Caki2 (cell line): ENCODE measurements at regions not wholly inside any gene's neighbourhood (a gene's known extent, or its start where the extent isn't known, plus 50 kb on each side); places are given as distances from the start of the nearest gene placed in this dataset.
"Not testable (repeated sequence)": the region's sequence is repeated elsewhere in the genome, so short reads cannot be mapped to it uniquely, and the experiment has no call there.

Experiments
- DNase-seq: peaks from one replicate; pipeline ENCODE4 v3.0.0-alpha.2; 2015; ENCODE audit warnings: low read depth
- in situ Hi-C: cut with HindIII; loops from 2 replicates; pipeline ENCODE4 v1.10.0; 2016; ENCODE audit warnings: low sequenced_read_pairs, low pct_unique_long_range_greater_than_20kb, mixed read lengths

- in situ Hi-C loops = no loop called here
- no peak for DNase-seq
Observed at GRCh38 chr3:869269-869668, 223.6 kb upstream of the CNTN6 start.

GRCh38 chr3:869734-870133 is 223.1 kb upstream of the CNTN6 start:
- no peak for DNase-seq
- in situ Hi-C loops = no loop called here

- DNase-seq = no peak
- in situ Hi-C loops = no loop called here
Observed at GRCh38 chr3:871651-872050, 221.2 kb upstream of the CNTN6 start.

GRCh38 chr3:877001-877400 is 215.8 kb upstream of the CNTN6 start:
- no peak for DNase-seq
- in situ Hi-C loops = no loop called here

GRCh38 chr3:878746-879145 is 214.1 kb upstream of the CNTN6 start:
- in situ Hi-C loops = no loop called here
- DNase-seq = no peak

- in situ Hi-C loops = no loop called here
Observed at GRCh38 chr3:880371-880770, 212.5 kb upstream of the CNTN6 start.

GRCh38 chr3:882533-882932 is 210.3 kb upstream of the CNTN6 start:
- in situ Hi-C loops = no loop called here
- DNase-seq = peak; percentile 44

More at GRCh38 chr3:880371-880770, 212.5 kb upstream of the CNTN6 start:
- no peak for DNase-seq

- DNase-seq = no peak
- in situ Hi-C loops = no loop called here
Observed at GRCh38 chr3:901953-902778, 190.7 kb upstream of the CNTN6 start.

- DNase-seq = no peak
- in situ Hi-C loops = no loop called here
Observed at GRCh38 chr3:905217-905616, 187.6 kb upstream of the CNTN6 start.

GRCh38 chr3:906739-907138 is 186.1 kb upstream of the CNTN6 start:
- in situ Hi-C loops = no loop called here
- DNase-seq = no peak

GRCh38 chr3:908839-909238 is 184.0 kb upstream of the CNTN6 start:
- in situ Hi-C loops = no loop called here
- DNase-seq = peak; percentile 30

GRCh38 chr3:912717-913116 is 180.1 kb upstream of the CNTN6 start:
- in situ Hi-C loops = not testable (repeated sequence)
- DNase-seq = peak; percentile 80

- in situ Hi-C loops = no loop called here
- peak; percentile 66 for DNase-seq
Observed at GRCh38 chr3:923161-923910, 169.5 kb upstream of the CNTN6 start.

GRCh38 chr3:930866-931265 is 162.0 kb upstream of the CNTN6 start:
- in situ Hi-C loops = no loop called here
- DNase-seq = no peak

GRCh38 chr3:933326-933725 is 159.5 kb upstream of the CNTN6 start:
- DNase-seq = no peak
- in situ Hi-C loops = no loop called here

GRCh38 chr3:944786-945185 is 148.0 kb upstream of the CNTN6 start:
- DNase-seq = no peak
- in situ Hi-C loops = no loop called here

- DNase-seq = no peak
- in situ Hi-C loops = no loop called here
Observed at GRCh38 chr3:945738-946137, 147.1 kb upstream of the CNTN6 start.

GRCh38 chr3:952906-953305 is 139.9 kb upstream of the CNTN6 start:
- in situ Hi-C loops = no loop called here
- no peak for DNase-seq

GRCh38 chr3:963255-963654 is 129.6 kb upstream of the CNTN6 start:
- DNase-seq = no peak
- in situ Hi-C loops = no loop called here

GRCh38 chr3:963755-964154 is 129.1 kb upstream of the CNTN6 start:
- in situ Hi-C loops = no loop called here
- DNase-seq = no peak
